22Rv1 (cell line): ENCODE measurements at regions not wholly inside any gene's neighbourhood (a gene's known extent, or its start where the extent isn't known, plus 50 kb on each side); places are given as distances from the start of the nearest gene placed in this dataset.

ENCODE experiments used
- CTCF ChIP-seq: fragments of 450-650 bp; IDR thresholded peaks from 2 replicates; pipeline ENCODE4 v1.5.1; 2017; ENCODE audit warnings: mild to moderate bottlenecking
- ZFX ChIP-seq: fragments of 450-650 bp; IDR thresholded peaks from 2 replicates; pipeline ENCODE4 v1.6.1; 2017; ENCODE audit warnings: antibody characterized with exemption, borderline replicate concordance

DNA sequence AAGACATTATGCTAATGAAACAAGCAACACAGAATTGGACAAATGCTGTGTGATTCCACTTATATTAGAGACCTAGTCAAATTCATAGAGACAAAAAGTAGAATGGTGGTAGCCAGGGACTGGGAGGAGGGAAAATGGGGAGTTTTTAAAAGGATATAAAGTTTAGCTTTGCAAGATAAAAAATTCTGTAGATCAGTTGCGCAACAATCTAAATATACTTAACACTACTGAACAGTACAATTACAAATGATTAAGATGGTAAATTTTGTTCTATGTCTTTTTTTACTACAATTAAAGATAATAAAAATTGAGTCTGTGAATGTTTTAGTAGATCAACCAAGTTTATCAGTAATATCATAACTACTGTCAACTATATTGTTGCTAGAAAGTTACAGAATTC, 340.1 kb upstream of the PDZRN3 start:
- TF ChIP-seq CTCF, result no peak
- TF ChIP-seq ZFX, result no peak
